SHP77 (cell line): ENCODE measurements at regions not wholly inside any gene's neighbourhood (a gene's known extent, or its start where the extent isn't known, plus 50 kb on each side); places are given as distances from the start of the nearest gene placed in this dataset.
"Not testable (repeated sequence)": the region's sequence is repeated elsewhere in the genome, so short reads cannot be mapped to it uniquely, and the experiment has no call there.

Experiments
- DNase-seq, 2 experiments: peaks; one replicate each; lab custom pipeline; 2025; lab: John Stamatoyannopoulos, UW

- DNase-seq, result no peak
These were observed 128.2 kb upstream of the RASGEF1B start for GRCh38 chr4:81599742-81600380.

- no peak for DNase-seq
These were observed 124.3 kb upstream of the RASGEF1B start for GRCh38 chr4:81595798-81596610.

- DNase-seq, result no peak
These were observed 123.6 kb upstream of the RASGEF1B start for GRCh38 chr4:81595287-81595686.

GRCh38 chr4:81594490-81595159 is 122.9 kb upstream of the RASGEF1B start:
- DNase-seq, result no peak

GRCh38 chr4:81592701-81593100 is 121.0 kb upstream of the RASGEF1B start:
- no peak for DNase-seq

- DNase-seq, result no peak
These were observed 118.9 kb upstream of the RASGEF1B start for GRCh38 chr4:81590596-81590995.

- DNase-seq, result no peak
These were observed 117.6 kb upstream of the RASGEF1B start for GRCh38 chr4:81589262-81589661.

GRCh38 chr4:81586706-81587105 is 115.0 kb upstream of the RASGEF1B start:
- DNase-seq, result no peak

GRCh38 chr4:81580994-81581374 is 109.3 kb upstream of the RASGEF1B start:
- DNase-seq, result not testable (repeated sequence)

GRCh38 chr4:81580346-81580993 is 108.8 kb upstream of the RASGEF1B start:
- DNase-seq, result no peak

- DNase-seq, result no peak
These were observed 105.7 kb upstream of the RASGEF1B start for GRCh38 chr4:81577392-81577791.

GRCh38 chr4:81574991-81575390 is 103.3 kb upstream of the RASGEF1B start:
- DNase-seq, result no peak

GRCh38 chr4:81573840-81574239 is 102.1 kb upstream of the RASGEF1B start:
- no peak for DNase-seq

GRCh38 chr4:81572402-81572801 is 100.7 kb upstream of the RASGEF1B start:
- DNase-seq, result no peak

- no peak for DNase-seq
These were observed 99.4 kb upstream of the RASGEF1B start for GRCh38 chr4:81571105-81571504.

- DNase-seq, result no peak
These were observed 94.5 kb upstream of the RASGEF1B start for GRCh38 chr4:81566161-81566591.

- DNase-seq, result no peak
These were observed 93.6 kb upstream of the RASGEF1B start for GRCh38 chr4:81565142-81565870.

- no peak for DNase-seq
These were observed 92.3 kb upstream of the RASGEF1B start for GRCh38 chr4:81564025-81564424.

GRCh38 chr4:81562093-81562492 is 90.4 kb upstream of the RASGEF1B start:
- no peak for DNase-seq

GRCh38 chr4:81557306-81557705 is 85.6 kb upstream of the RASGEF1B start:
- no peak for DNase-seq

- DNase-seq, result no peak
These were observed 83.8 kb upstream of the RASGEF1B start for GRCh38 chr4:81555489-81555888.

- no peak for DNase-seq
These were observed 80.4 kb upstream of the RASGEF1B start for GRCh38 chr4:81552086-81552485.
